Mammary epithelial cell (primary cell): ENCODE measurements at regions not wholly inside any gene's neighbourhood (a gene's known extent, or its start where the extent isn't known, plus 50 kb on each side); places are given as distances from the start of the nearest gene placed in this dataset.

ENCODE experiments used
- EZH2 ChIP-seq: IDR thresholded peaks from 2 replicates; pipeline ENCODE4 v1.6.1; 2012; ENCODE audit warnings: low read length, inconsistent platforms, borderline replicate concordance
- TF ChIP-seq, protein P1 (sequence below), 2 donors: IDR thresholded peaks in 1 of 2; conservative IDR thresholded peaks in 1 of 2; 2 replicates each; pipeline ENCODE4 v1.5.1; 2011 to 2012; ENCODE audit warnings: inconsistent platforms in 2 of 2, low read length in 2 of 2, mild to moderate bottlenecking in 2 of 2, control low read depth in 1 of 2, low read depth in 1 of 2; ENCODE audit not compliant: insufficient read depth in 1 of 2; ENCODE audit errors: extremely low read depth in 1 of 2

DNA sequence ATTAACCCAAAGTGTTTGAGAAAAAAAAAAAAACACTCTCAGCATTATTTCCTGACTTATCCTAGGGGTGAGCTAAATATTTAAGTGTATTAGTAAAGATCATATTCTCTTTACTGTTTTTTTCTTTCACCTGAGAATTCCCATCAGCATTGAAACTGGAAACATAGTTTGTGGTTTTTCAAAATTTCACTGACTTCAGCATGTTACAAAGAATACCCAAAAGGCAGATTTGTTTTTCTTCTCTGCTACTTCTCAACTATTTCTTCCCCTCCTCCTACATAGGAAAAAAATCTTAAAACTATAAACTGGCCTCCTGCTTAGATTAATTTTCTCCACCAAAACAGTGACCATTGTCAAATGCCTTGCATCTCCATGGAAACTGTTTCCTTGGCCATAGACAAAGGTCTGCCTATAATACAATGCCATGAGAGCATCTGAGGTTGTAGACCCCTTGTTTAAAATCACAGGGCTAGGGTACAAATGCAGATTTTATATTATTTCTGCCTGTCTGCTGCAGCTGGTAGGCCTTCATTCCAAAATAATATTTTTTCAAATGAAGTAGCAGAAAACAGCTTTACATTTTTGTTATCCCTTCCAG lies 179.7 kb upstream of the GALNT5 start:
- TF ChIP-seq, protein P1, sequence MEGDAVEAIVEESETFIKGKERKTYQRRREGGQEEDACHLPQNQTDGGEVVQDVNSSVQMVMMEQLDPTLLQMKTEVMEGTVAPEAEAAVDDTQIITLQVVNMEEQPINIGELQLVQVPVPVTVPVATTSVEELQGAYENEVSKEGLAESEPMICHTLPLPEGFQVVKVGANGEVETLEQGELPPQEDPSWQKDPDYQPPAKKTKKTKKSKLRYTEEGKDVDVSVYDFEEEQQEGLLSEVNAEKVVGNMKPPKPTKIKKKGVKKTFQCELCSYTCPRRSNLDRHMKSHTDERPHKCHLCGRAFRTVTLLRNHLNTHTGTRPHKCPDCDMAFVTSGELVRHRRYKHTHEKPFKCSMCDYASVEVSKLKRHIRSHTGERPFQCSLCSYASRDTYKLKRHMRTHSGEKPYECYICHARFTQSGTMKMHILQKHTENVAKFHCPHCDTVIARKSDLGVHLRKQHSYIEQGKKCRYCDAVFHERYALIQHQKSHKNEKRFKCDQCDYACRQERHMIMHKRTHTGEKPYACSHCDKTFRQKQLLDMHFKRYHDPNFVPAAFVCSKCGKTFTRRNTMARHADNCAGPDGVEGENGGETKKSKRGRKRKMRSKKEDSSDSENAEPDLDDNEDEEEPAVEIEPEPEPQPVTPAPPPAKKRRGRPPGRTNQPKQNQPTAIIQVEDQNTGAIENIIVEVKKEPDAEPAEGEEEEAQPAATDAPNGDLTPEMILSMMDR (conservative IDR thresholded peaks at IDR 0.05 in 1 of 2, IDR thresholded peaks at IDR 0.05 in 1 of 2; ENCODE audit: extremely low read depth in 1 of 2, insufficient read depth in 1 of 2, low read depth in 1 of 2, low read length in 2 of 2): no peak
- TF ChIP-seq EZH2: no peak
